Osteocyte (in vitro differentiated cells): ENCODE measurements at regions not wholly inside any gene's neighbourhood (a gene's known extent, or its start where the extent isn't known, plus 50 kb on each side); places are given as distances from the start of the nearest gene placed in this dataset.

Experiments
- DNase-seq: peaks from one replicate; pipeline ENCODE4 v3.0.0; 2021; ENCODE audit warnings: mixed read lengths; ENCODE audit not compliant: unreplicated experiment; ENCODE audit errors: extremely low spot score
- H3K27ac Mint-ChIP-seq: one replicate; pipeline ENCODE4 v1.8.0; 2021; ENCODE audit warnings: mild to moderate bottlenecking, mixed read lengths; ENCODE audit not compliant: unreplicated experiment
- H3K27me3 Mint-ChIP-seq: one replicate; pipeline ENCODE4 v1.8.0; 2021; ENCODE audit warnings: mixed read lengths; ENCODE audit not compliant: unreplicated experiment
- H3K36me3 Mint-ChIP-seq: one replicate; pipeline ENCODE4 v1.8.0; 2021; ENCODE audit warnings: mixed read lengths; ENCODE audit not compliant: unreplicated experiment
- H3K4me1 Mint-ChIP-seq: one replicate; pipeline ENCODE4 v1.8.0; 2021; ENCODE audit warnings: mixed read lengths; ENCODE audit not compliant: unreplicated experiment
- H3K4me3 Mint-ChIP-seq: one replicate; pipeline ENCODE4 v1.8.0; 2021; ENCODE audit warnings: mild to moderate bottlenecking, moderate library complexity, mixed read lengths; ENCODE audit not compliant: unreplicated experiment
- H3K9me3 Mint-ChIP-seq: one replicate; pipeline ENCODE4 v1.8.0; 2021; ENCODE audit warnings: mixed read lengths; ENCODE audit not compliant: unreplicated experiment
- CTCF ChIP-seq: fragments of 200-600 bp; sonication (generic); IDR thresholded peaks from 2 replicates; pipeline ENCODE4 v1.5.0; 2021; ENCODE audit warnings: antibody characterized with exemption, mild to moderate bottlenecking, moderate library complexity

DNA sequence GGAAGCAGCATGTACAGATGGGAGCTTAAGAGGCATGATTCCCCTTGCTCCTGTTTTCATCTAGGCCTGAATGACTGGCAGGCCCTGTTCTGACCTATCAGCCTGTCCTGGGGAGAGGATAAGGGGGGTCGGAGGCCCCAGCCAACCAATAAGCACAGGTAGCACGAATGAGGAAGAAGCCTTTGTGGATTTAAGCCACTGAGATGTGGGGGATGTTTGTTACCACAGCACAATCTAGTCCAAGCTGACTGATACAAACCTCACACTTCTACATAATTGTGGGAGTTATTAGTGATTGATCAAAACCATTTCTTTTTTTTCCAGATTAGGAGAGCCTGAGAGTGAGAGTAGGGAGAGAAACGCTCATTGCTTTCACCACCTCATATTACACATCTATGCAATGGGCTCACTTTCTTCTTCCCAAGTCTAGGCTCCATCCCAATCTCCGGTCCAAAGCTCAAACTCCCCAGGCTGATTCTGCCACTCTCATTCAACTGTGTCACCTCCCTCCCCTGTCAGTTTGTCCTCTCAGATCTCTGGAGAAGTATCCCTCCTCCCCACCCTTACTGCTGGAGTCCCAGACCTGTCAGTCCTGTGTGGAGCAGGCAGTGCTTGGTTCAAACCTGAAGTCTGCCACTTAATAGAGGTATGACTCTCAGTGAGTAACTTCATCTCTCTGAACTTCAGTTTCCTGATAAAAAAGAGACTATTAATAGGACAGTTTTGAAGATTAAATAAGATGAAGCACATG lies 220.5 kb downstream of the PTPRU start:
- H3K4me3 Mint-ChIP-seq, result no peak overlapping the region
- no peak for TF ChIP-seq CTCF
- no peaks in the 10 kb centered on the region for H3K4me1 Mint-ChIP-seq
- no peaks in the 10 kb centered on the region for H3K27me3 Mint-ChIP-seq
- no peaks in the 10 kb centered on the region for H3K9me3 Mint-ChIP-seq
- no peak overlapping the region for H3K27ac Mint-ChIP-seq
- no peaks in the 10 kb centered on the region for H3K36me3 Mint-ChIP-seq
- no peak for DNase-seq

GRCh38 chr1:29455781-29456180 lies 219.5 kb downstream of the PTPRU start:
- no peaks in the 10 kb centered on the region for H3K27me3 Mint-ChIP-seq
- H3K4me1 Mint-ChIP-seq, result no peaks in the 10 kb centered on the region
- DNase-seq, result no peak
- H3K4me3 Mint-ChIP-seq, result no peak overlapping the region
- no peak overlapping the region for H3K27ac Mint-ChIP-seq
- no peaks in the 10 kb centered on the region for H3K36me3 Mint-ChIP-seq
- TF ChIP-seq CTCF, result no peak
- H3K9me3 Mint-ChIP-seq, result no peaks in the 10 kb centered on the region

- TF ChIP-seq CTCF, result no peak
- DNase-seq, result no peak
- H3K9me3 Mint-ChIP-seq, result no peaks in the 10 kb centered on the region
- H3K4me3 Mint-ChIP-seq, result no peak overlapping the region
- H3K4me1 Mint-ChIP-seq, result no peaks in the 10 kb centered on the region
- no peaks in the 10 kb centered on the region for H3K36me3 Mint-ChIP-seq
- H3K27me3 Mint-ChIP-seq, result no peaks in the 10 kb centered on the region
- no peak overlapping the region for H3K27ac Mint-ChIP-seq
Measured at GRCh38 chr1:29454616-29455380, 218.5 kb downstream of the PTPRU start.

DNA sequence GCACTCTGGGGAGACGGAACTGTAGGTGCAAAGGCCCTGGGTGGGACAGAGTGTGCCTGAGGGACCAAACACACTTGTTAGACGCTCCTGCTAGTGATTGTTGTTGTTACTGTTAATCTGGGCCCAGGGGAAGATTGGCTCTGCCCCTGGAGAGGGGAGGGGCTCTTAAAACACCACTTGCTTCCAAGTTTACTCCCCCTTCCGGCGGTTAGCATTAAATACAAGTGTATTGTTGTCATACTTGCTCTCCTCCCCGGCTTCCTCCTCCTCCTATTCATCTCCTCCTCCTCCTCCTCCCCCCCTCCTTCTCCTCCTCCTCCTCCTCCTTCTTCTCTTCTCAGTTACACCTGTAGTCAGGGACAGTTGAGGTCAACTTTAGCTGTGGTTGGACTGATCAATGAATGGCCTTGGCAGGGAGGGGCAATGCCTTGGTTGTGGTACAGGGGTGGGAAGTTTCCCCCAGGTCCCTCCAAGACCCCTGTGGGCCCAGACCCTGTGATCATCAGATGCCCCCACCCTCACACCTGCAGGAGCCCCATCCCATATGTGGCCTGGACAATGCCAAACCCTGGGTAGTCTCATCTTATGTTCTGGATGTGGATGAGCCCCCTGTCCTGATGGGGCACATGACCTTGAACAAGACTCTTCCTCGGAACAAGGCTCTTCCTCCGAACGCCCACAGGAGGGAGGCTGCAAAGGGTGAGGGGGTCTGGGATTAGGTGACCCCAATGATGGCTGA lies 217.3 kb downstream of the PTPRU start:
- Mint-ChIP-seq H3K4me1 (no peaks in the 10 kb centered on the region), H3K27ac (no peak overlapping the region), H3K4me3 (no peak overlapping the region), H3K27me3 (no peaks in the 10 kb centered on the region), H3K9me3 (no peaks in the 10 kb centered on the region), H3K36me3 (no peaks in the 10 kb centered on the region)
- DNase-seq, result no peak
- peak; percentile 34 for TF ChIP-seq CTCF
